SK-N-SH (cell line): ENCODE measurements at regions not wholly inside any gene's neighbourhood (a gene's known extent, or its start where the extent isn't known, plus 50 kb on each side); places are given as distances from the start of the nearest gene placed in this dataset.
A peak's percentile ranks its signal among the peaks of the same experiment; 100 is the strongest.

Experiments
- CTCF ChIA-PET: fragments of 300-600, 350-600 bp; formaldehyde crosslinking; extraction: SDS; loops from one replicate; lab custom pipeline; 2021; lab: Yijun Ruan, JAX
- POLR2A ChIA-PET: fragments of 350-600 bp; sonication (Branson Sonifier 250); formaldehyde crosslinking; extraction: SDS; loops from one replicate; lab custom pipeline; 2020; ENCODE audit warnings: antibody characterized with exemption, inconsistent platforms; lab: Yijun Ruan, JAX
- DNase-seq: peaks from one replicate; pipeline ENCODE4 v3.0.0; 2012
- H2AFZ ChIP-seq: fragments of 200-600 bp; sonication (generic); 2 replicates; pipeline ENCODE4 v1.8.1; 2016; ENCODE audit warnings: antibody characterized with exemption, mild to moderate bottlenecking, low read depth
- H3F3A ChIP-seq: fragments of 200-600 bp; sonication (generic); replicated peaks from 2 replicates; pipeline ENCODE3; 2016; ENCODE audit warnings: antibody characterized with exemption, mild to moderate bottlenecking; ENCODE audit not compliant: insufficient read depth
- H3K27ac ChIP-seq, 2 experiments: fragments of 200-500 bp in 1 of 2; fragments of 200-600 bp in 1 of 2; sonication (Bioruptor generic) in 1 of 2; sonication (generic), shearing (Covaris generic) in 1 of 2; 2 replicates each; pipeline versions ENCODE4 v1.5.1 to v1.6.1; 2014 to 2016; ENCODE audit warnings: low read depth in 2 of 2, inconsistent platforms in 1 of 2, low read length in 1 of 2, mild to moderate bottlenecking in 1 of 2, mixed read lengths in 1 of 2
- H3K27me3 ChIP-seq: fragments of 200-600 bp; sonication (generic), shearing (Covaris generic); 2 replicates; pipeline ENCODE4 v1.6.1; 2016; ENCODE audit warnings: mixed run types; ENCODE audit not compliant: insufficient read depth
- H3K36me3 ChIP-seq, 2 experiments: fragments of 200-500 bp in 1 of 2; fragments of 200-600 bp in 1 of 2; sonication (Bioruptor generic) in 1 of 2; sonication (generic) in 1 of 2; replicated peaks in 1 of 2; 2 replicates each; pipeline versions ENCODE3 to v1.5.1; 2014 to 2016; ENCODE audit warnings: low read length in 1 of 2, mild to moderate bottlenecking in 1 of 2; ENCODE audit not compliant: insufficient read depth in 2 of 2, control insufficient read depth in 1 of 2
- H3K4me1 ChIP-seq, 2 experiments: fragments of 200-500 bp in 1 of 2; fragments of 200-600 bp in 1 of 2; sonication (Bioruptor generic) in 1 of 2; sonication (generic), shearing (Covaris generic) in 1 of 2; 2 replicates each; pipeline versions ENCODE4 v1.5.1 to v1.6.1; 2014 to 2016; ENCODE audit warnings: low read depth in 1 of 2, low read length in 1 of 2, mixed run types in 1 of 2; ENCODE audit not compliant: insufficient read depth in 2 of 2, control insufficient read depth in 1 of 2
- H3K4me2 ChIP-seq: fragments of 200-600 bp; sonication (generic), shearing (Covaris generic); 2 replicates; pipeline ENCODE4 v1.6.1; 2017; ENCODE audit warnings: mixed run types
- H3K4me3 ChIP-seq, 2 experiments: fragments of 200-500 bp in 1 of 2; fragments of 200-600 bp in 1 of 2; sonication (Bioruptor generic) in 1 of 2; sonication (generic), shearing (Covaris generic) in 1 of 2; 2 replicates each; pipeline versions ENCODE4 v1.5.1 to v1.8.1; 2014 to 2016; ENCODE audit warnings: low read depth in 2 of 2, inconsistent platforms in 1 of 2, low read length in 1 of 2, mild to moderate bottlenecking in 1 of 2, mixed read lengths in 1 of 2, moderate library complexity in 1 of 2
- H3K79me2 ChIP-seq: fragments of 200-600 bp; sonication (generic); 2 replicates; pipeline ENCODE4 v1.8.1; 2017; ENCODE audit warnings: mild to moderate bottlenecking; ENCODE audit not compliant: insufficient read depth
- H3K9ac ChIP-seq: fragments of 200-600 bp; sonication (generic); 2 replicates; pipeline ENCODE4 v1.6.1; 2017; ENCODE audit warnings: mixed run types
- H3K9me2 ChIP-seq: fragments of 200-600 bp; sonication (generic); 2 replicates; pipeline ENCODE4 v1.6.1; 2017; ENCODE audit warnings: mixed run types
- H3K9me3 ChIP-seq: fragments of 200-600 bp; sonication (generic); 2 replicates; pipeline ENCODE4 v1.6.1; 2017; ENCODE audit warnings: mixed run types, mild to moderate bottlenecking, moderate library complexity
- H4K20me1 ChIP-seq: fragments of 200-600 bp; sonication (generic); 2 replicates; pipeline ENCODE4 v1.6.1; 2017; ENCODE audit warnings: mild to moderate bottlenecking, mixed run types; ENCODE audit not compliant: insufficient read depth
- CHD2 ChIP-seq: fragments of 150-350 bp; IDR thresholded peaks from 2 replicates; pipeline ENCODE4 v1.6.1; 2018; ENCODE audit warnings: low read length; ENCODE audit not compliant: partially characterized antibody
- EP300 ChIP-seq, 2 experiments: IDR thresholded peaks; 2 replicates each; pipeline versions ENCODE4 v1.4.0 to v1.6.1; 2012; ENCODE audit warnings: borderline replicate concordance in 1 of 2, low read depth in 1 of 2, low read length in 1 of 2
- GABPA ChIP-seq: IDR thresholded peaks from 2 replicates; pipeline ENCODE4 v1.4.0; 2012; ENCODE audit warnings: low read depth, mild to moderate bottlenecking
- JUND ChIP-seq: IDR thresholded peaks from 2 replicates; pipeline ENCODE4 v1.4.0; 2012
- MXI1 ChIP-seq: IDR thresholded peaks from 2 replicates; pipeline ENCODE4 v1.6.1; 2012; ENCODE audit warnings: mild to moderate bottlenecking, low read depth, low read length, improper control_type of control experiment
- NFIC ChIP-seq: IDR thresholded peaks from 2 replicates; pipeline ENCODE4 v1.4.0; 2012; ENCODE audit warnings: borderline replicate concordance
- RAD21 ChIP-seq: IDR thresholded peaks from 2 replicates; pipeline ENCODE4 v1.6.1; 2012; ENCODE audit warnings: mild to moderate bottlenecking, low read length
- TCF12 ChIP-seq: IDR thresholded peaks from 2 replicates; pipeline ENCODE4 v1.4.0; 2012
- WGBS: methylation state at CpG from one replicate; pipeline ENCODE4 v1.1.6; 2017; ENCODE audit warnings: low lambda C conversion rate; 5-methylcytosine and 5-hydroxymethylcytosine counted together
- TF ChIP-seq, protein P1 (sequence below): IDR thresholded peaks from 2 replicates; pipeline ENCODE4 v1.4.0; 2012; ENCODE audit warnings: low read depth, borderline replicate concordance
- TF ChIP-seq, protein P2 (sequence below): IDR thresholded peaks from 2 replicates; pipeline ENCODE4 v1.4.0; 2012; ENCODE audit warnings: low read depth, borderline replicate concordance
- TF ChIP-seq, protein P3 (sequence below): fragments of 150-350 bp; IDR thresholded peaks from 2 replicates; pipeline ENCODE4 v1.6.1; 2017; ENCODE audit warnings: antibody characterized with exemption, low read length, low read depth, borderline replicate concordance
- TF ChIP-seq, protein P4 (sequence below): fragments of 200-600 bp; sonication (generic); IDR thresholded peaks from 2 replicates; pipeline ENCODE4 v1.6.1; 2017; ENCODE audit warnings: antibody characterized with exemption, mild to moderate bottlenecking, moderate library complexity
- TF ChIP-seq, protein P5 (sequence below): IDR thresholded peaks from 2 replicates; pipeline ENCODE4; 2012
- TF ChIP-seq, protein P6 (sequence below): IDR thresholded peaks from 2 replicates; pipeline ENCODE4 v1.4.0; 2012; ENCODE audit warnings: low read depth

DNA sequence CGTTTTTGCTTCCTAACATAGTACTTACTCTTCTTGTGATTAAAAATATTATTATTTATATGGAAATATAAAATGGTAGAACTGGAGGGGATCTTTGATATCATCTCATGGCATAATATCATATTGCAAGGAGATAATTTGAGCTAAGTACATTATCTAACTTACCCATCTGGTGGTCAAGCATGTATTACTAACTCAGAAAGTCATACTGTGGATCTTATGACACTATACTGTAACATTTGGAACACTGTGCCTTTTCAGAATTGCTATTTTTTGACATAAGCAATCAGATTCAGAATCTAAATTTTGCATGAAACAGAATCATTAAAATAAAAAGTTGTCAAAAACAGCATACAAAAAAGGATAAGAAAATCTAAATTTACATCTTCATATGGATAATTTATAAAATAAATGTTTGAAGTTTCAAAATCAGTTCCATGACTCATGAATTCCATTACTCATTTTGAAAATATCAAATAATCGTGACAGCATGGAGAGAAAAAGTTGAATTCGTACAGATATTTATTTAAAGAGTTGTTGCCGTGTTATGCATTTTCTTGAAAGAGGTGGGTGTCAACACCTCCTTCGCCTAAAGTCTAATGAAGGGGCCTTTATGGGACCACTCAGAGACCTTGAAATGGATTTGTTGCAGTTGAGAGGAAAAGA, 928.1 kb downstream of the PDHA2 start:
- no peak for DNase-seq
- Histone ChIP-seq H3K27me3 (no peaks in the 10 kb centered on the region), H3K9ac (no peak overlapping the region), H3K36me3 (no peaks in the 10 kb centered on the region), H3K4me1 (no peaks in the 10 kb centered on the region), H3K9me3 (no peaks in the 10 kb centered on the region), H3K27ac (peak overlapping the region in 1 of 2 experiments; percentile 16; a peak in 1 of 4 replicates), H2AFZ (no peak overlapping the region), H3K4me3 (no peak overlapping the region), H4K20me1 (no peaks in the 10 kb centered on the region), H3F3A (no peaks in the 10 kb centered on the region), H3K9me2 (no peaks in the 10 kb centered on the region), H3K4me2 (no peak overlapping the region), H3K79me2 (no peaks in the 10 kb centered on the region)
- WGBS, result 55% methylated on average over 5 of the region's 5 CpGs
- no peak for TF ChIP-seq JUND
- TF ChIP-seq, protein P1, sequence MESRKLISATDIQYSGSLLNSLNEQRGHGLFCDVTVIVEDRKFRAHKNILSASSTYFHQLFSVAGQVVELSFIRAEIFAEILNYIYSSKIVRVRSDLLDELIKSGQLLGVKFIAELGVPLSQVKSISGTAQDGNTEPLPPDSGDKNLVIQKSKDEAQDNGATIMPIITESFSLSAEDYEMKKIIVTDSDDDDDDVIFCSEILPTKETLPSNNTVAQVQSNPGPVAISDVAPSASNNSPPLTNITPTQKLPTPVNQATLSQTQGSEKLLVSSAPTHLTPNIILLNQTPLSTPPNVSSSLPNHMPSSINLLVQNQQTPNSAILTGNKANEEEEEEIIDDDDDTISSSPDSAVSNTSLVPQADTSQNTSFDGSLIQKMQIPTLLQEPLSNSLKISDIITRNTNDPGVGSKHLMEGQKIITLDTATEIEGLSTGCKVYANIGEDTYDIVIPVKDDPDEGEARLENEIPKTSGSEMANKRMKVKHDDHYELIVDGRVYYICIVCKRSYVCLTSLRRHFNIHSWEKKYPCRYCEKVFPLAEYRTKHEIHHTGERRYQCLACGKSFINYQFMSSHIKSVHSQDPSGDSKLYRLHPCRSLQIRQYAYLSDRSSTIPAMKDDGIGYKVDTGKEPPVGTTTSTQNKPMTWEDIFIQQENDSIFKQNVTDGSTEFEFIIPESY, result no peak
- TF ChIP-seq, protein P2, sequence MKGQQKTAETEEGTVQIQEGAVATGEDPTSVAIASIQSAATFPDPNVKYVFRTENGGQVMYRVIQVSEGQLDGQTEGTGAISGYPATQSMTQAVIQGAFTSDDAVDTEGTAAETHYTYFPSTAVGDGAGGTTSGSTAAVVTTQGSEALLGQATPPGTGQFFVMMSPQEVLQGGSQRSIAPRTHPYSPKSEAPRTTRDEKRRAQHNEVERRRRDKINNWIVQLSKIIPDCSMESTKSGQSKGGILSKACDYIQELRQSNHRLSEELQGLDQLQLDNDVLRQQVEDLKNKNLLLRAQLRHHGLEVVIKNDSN, result no peak
- no peak for TF ChIP-seq CHD2
- TF ChIP-seq, protein P3, sequence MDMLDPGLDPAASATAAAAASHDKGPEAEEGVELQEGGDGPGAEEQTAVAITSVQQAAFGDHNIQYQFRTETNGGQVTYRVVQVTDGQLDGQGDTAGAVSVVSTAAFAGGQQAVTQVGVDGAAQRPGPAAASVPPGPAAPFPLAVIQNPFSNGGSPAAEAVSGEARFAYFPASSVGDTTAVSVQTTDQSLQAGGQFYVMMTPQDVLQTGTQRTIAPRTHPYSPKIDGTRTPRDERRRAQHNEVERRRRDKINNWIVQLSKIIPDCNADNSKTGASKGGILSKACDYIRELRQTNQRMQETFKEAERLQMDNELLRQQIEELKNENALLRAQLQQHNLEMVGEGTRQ, result no peak
- TF ChIP-seq RAD21, result no peak
- TF ChIP-seq EP300 (IDR thresholded peaks at IDR 0.05; ENCODE audit: borderline replicate concordance in 1 of 2, low read depth in 1 of 2, low read length in 1 of 2), result no peak
- no peak for TF ChIP-seq GABPA
- TF ChIP-seq, protein P4, sequence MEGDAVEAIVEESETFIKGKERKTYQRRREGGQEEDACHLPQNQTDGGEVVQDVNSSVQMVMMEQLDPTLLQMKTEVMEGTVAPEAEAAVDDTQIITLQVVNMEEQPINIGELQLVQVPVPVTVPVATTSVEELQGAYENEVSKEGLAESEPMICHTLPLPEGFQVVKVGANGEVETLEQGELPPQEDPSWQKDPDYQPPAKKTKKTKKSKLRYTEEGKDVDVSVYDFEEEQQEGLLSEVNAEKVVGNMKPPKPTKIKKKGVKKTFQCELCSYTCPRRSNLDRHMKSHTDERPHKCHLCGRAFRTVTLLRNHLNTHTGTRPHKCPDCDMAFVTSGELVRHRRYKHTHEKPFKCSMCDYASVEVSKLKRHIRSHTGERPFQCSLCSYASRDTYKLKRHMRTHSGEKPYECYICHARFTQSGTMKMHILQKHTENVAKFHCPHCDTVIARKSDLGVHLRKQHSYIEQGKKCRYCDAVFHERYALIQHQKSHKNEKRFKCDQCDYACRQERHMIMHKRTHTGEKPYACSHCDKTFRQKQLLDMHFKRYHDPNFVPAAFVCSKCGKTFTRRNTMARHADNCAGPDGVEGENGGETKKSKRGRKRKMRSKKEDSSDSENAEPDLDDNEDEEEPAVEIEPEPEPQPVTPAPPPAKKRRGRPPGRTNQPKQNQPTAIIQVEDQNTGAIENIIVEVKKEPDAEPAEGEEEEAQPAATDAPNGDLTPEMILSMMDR, result no peak
- TF ChIP-seq MXI1, result no peak
- TF ChIP-seq, protein P5, sequence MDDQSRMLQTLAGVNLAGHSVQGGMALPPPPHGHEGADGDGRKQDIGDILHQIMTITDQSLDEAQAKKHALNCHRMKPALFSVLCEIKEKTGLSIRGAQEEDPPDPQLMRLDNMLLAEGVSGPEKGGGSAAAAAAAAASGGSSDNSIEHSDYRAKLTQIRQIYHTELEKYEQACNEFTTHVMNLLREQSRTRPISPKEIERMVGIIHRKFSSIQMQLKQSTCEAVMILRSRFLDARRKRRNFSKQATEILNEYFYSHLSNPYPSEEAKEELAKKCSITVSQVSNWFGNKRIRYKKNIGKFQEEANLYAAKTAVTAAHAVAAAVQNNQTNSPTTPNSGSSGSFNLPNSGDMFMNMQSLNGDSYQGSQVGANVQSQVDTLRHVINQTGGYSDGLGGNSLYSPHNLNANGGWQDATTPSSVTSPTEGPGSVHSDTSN, result no peak
- TF ChIP-seq TCF12, result no peak
- TF ChIP-seq NFIC, result no peak
- TF ChIP-seq, protein P6, sequence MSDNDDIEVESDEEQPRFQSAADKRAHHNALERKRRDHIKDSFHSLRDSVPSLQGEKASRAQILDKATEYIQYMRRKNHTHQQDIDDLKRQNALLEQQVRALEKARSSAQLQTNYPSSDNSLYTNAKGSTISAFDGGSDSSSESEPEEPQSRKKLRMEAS, result no peak
- POLR2A ChIA-PET, result no interaction called here
- CTCF ChIA-PET, result no interaction called here
